ENCODE measurements at regions not wholly inside any gene's neighbourhood (a gene's known extent, or its start where the extent isn't known, plus 50 kb on each side); places are given as distances from the start of the nearest gene placed in this dataset.

DNA sequence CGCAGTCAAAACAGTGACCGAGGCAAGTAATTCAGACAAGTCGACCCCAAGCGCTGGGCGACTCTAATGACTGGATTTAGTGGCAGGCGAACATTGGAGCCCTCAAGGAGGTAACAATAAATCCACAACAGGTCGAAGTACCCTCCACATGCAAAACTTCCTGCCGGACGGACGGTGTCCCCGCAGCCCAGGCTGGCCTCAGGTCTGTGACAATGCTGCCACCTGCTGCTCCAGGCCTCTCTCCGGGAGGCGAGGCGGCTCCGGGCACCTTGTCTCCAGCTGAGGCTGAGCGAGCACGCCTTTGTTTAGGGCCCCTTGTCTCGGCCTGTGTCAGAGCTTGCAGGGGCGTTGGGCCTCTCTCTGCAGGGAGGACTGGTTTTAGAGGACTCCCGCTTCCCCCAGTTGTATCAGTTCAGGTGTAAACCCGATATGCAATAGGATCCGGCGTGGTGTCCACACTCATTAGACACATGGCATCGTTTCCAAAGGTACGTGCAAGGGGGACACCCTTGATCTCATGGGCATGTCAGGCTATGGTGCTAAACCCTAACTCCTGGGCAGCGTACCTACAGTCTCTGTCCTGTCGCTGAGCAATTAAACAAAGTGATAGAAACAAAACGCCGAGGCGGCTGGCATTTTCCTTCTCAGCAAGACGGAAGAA, 628.0 kb upstream of the ADAMTS16 start:
- TF ChIP-seq EP300 (IDR thresholded peaks at IDR 0.05), result no peak
- no peak for TF ChIP-seq CTCF (IDR thresholded peaks at IDR 0.05)
